Jurkat, Clone E6-1 (cell line): ENCODE measurements at regions not wholly inside any gene's neighbourhood (a gene's known extent, or its start where the extent isn't known, plus 50 kb on each side); places are given as distances from the start of the nearest gene placed in this dataset.

ENCODE experiments used
- DNase-seq: peaks from one replicate; pipeline ENCODE4 v3.0.0-alpha.2; 2011; ENCODE audit warnings: low read depth, low spot score
- H3K4me3 ChIP-seq: 2 replicates; pipeline ENCODE4 v1.5.1; 2011; ENCODE audit warnings: mild to moderate bottlenecking, low read length, control low read depth, moderate library complexity

- DNase-seq: no peak
- no peak overlapping the region for H3K4me3 ChIP-seq
These were observed 1637.3 kb upstream of the PABPC4L start for GRCh38 chr4:135838889-135839288.

GRCh38 chr4:135834471-135834870 lies 1632.9 kb upstream of the PABPC4L start:
- DNase-seq: no peak

GRCh38 chr4:135833529-135833928 lies 1631.9 kb upstream of the PABPC4L start:
- DNase-seq: no peak
- H3K4me3 ChIP-seq: no peak overlapping the region

More at GRCh38 chr4:135834471-135834870, 1632.9 kb upstream of the PABPC4L start:
- H3K4me3 ChIP-seq: no peak overlapping the region

- H3K4me3 ChIP-seq: no peak overlapping the region
- DNase-seq: no peak
These were observed 1623.2 kb upstream of the PABPC4L start for GRCh38 chr4:135824759-135825296.

- DNase-seq: no peak
- no peak overlapping the region for H3K4me3 ChIP-seq
These were observed 1603.2 kb upstream of the PABPC4L start for GRCh38 chr4:135804785-135805184.

- DNase-seq: no peak
- no peak overlapping the region for H3K4me3 ChIP-seq
These were observed 1575.8 kb upstream of the PABPC4L start for GRCh38 chr4:135777361-135777760.

- DNase-seq: no peak
- no peak overlapping the region for H3K4me3 ChIP-seq
These were observed 1574.3 kb upstream of the PABPC4L start for GRCh38 chr4:135775909-135776308.

GRCh38 chr4:135770505-135770904 lies 1568.9 kb upstream of the PABPC4L start:
- H3K4me3 ChIP-seq: no peak overlapping the region
- DNase-seq: no peak

GRCh38 chr4:135744928-135745327 lies 1543.3 kb upstream of the PABPC4L start:
- DNase-seq: no peak
- H3K4me3 ChIP-seq: no peak overlapping the region

GRCh38 chr4:135741583-135741982 lies 1540.0 kb upstream of the PABPC4L start:
- no peak for DNase-seq
- H3K4me3 ChIP-seq: no peak overlapping the region

GRCh38 chr4:135739354-135739753 lies 1537.8 kb upstream of the PABPC4L start:
- H3K4me3 ChIP-seq: no peak overlapping the region
- no peak for DNase-seq

- H3K4me3 ChIP-seq: no peak overlapping the region
- DNase-seq: no peak
These were observed 1533.9 kb upstream of the PABPC4L start for GRCh38 chr4:135735512-135735911.

GRCh38 chr4:135732448-135732847 lies 1530.9 kb upstream of the PABPC4L start:
- no peak overlapping the region for H3K4me3 ChIP-seq
- DNase-seq: no peak

GRCh38 chr4:135731682-135732081 lies 1530.1 kb upstream of the PABPC4L start:
- no peak for DNase-seq
- no peak overlapping the region for H3K4me3 ChIP-seq

- no peak for DNase-seq
- H3K4me3 ChIP-seq: no peak overlapping the region
These were observed 1522.8 kb upstream of the PABPC4L start for GRCh38 chr4:135724421-135724820.

GRCh38 chr4:135718019-135718418 lies 1516.4 kb upstream of the PABPC4L start:
- no peak for DNase-seq
- H3K4me3 ChIP-seq: no peak overlapping the region

GRCh38 chr4:135705343-135705742 lies 1503.8 kb upstream of the PABPC4L start:
- no peak for DNase-seq
- H3K4me3 ChIP-seq: no peak overlapping the region

GRCh38 chr4:135694066-135694465 lies 1492.5 kb upstream of the PABPC4L start:
- DNase-seq: no peak
- no peak overlapping the region for H3K4me3 ChIP-seq

- DNase-seq: no peak
- H3K4me3 ChIP-seq: no peak overlapping the region
These were observed 1482.4 kb upstream of the PABPC4L start for GRCh38 chr4:135684001-135684400.

- no peak for DNase-seq
- H3K4me3 ChIP-seq: no peak overlapping the region
These were observed 1470.6 kb upstream of the PABPC4L start for GRCh38 chr4:135672202-135672601.

- no peak for DNase-seq
- H3K4me3 ChIP-seq: no peak overlapping the region
These were observed 1469.0 kb upstream of the PABPC4L start for GRCh38 chr4:135670548-135670947.
